Activated CD4-positive, alpha-beta memory T cell treated with anti-CD3 and anti-CD28 coated beads, Interleukin-2, amount 10 ng/mL, durations not matched to agents 7 days and 5 days (primary cell): ENCODE measurements at regions not wholly inside any gene's neighbourhood (a gene's known extent, or its start where the extent isn't known, plus 50 kb on each side); places are given as distances from the start of the nearest gene placed in this dataset.

ENCODE experiments used
- CTCF ChIA-PET: fragments of 350-600 bp; sonication (Branson Sonifier 250); formaldehyde crosslinking; loops from one replicate; lab custom pipeline; 2021; ENCODE audit warnings: antibody characterized with exemption, inconsistent platforms; lab: Charles Lee
- POLR2A ChIA-PET: fragments of 350-600 bp; sonication (Branson Sonifier 250); formaldehyde crosslinking; loops from one replicate; lab custom pipeline; 2021; ENCODE audit warnings: antibody characterized with exemption; lab: Charles Lee
- DNase-seq: peaks from one replicate; pipeline ENCODE4 v3.0.0-alpha.2; 2020
- H3K27ac Mint-ChIP-seq: one replicate; pipeline ENCODE4 v1.8.0; 2021; ENCODE audit warnings: mild to moderate bottlenecking, mixed read lengths
- H3K27me3 Mint-ChIP-seq: one replicate; pipeline ENCODE4 v1.8.0; 2021; ENCODE audit warnings: mixed read lengths
- H3K36me3 Mint-ChIP-seq: one replicate; pipeline ENCODE4 v1.8.0; 2021; ENCODE audit warnings: low read depth, mixed read lengths
- H3K4me1 Mint-ChIP-seq: one replicate; pipeline ENCODE4 v1.8.0; 2021; ENCODE audit warnings: mixed read lengths
- H3K4me3 Mint-ChIP-seq: one replicate; pipeline ENCODE4 v1.8.0; 2021; ENCODE audit warnings: mild to moderate bottlenecking, mixed read lengths
- H3K9me3 Mint-ChIP-seq: one replicate; pipeline ENCODE4 v1.8.0; 2021; ENCODE audit warnings: mixed read lengths

DNA sequence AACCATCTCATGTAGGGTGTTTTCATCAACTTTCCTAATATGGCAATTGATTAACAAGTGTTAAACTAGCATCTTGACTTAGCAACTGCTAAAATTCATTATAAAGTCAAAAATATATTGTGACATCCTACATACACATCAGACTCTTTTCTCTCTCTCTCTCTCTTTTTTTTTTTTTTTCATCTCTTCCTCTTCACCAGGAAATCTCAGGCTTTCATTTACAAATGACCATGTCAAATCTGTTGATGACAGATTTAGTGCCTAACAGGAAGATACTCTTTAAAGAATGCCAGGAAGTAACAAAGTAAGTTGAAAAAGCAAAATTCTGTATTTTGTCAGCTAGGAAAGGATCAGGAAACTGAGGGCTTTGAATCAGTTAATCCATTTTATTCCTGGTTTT, 365.5 kb downstream of the PCDH7 start:
- DNase-seq, result no peak
- CTCF ChIA-PET, result no interaction called here
- Mint-ChIP-seq H3K4me3 (no peak overlapping the region), H3K36me3 (no peaks in the 10 kb centered on the region), H3K27ac (no peak overlapping the region), H3K27me3 (no peaks in the 10 kb centered on the region), H3K4me1 (no peaks in the 10 kb centered on the region), H3K9me3 (no peaks in the 10 kb centered on the region)
- POLR2A ChIA-PET, result no interaction called here

GRCh38 chr4:31086756-31087330, 366.7 kb downstream of the PCDH7 start:
- Mint-ChIP-seq H3K27ac (no peak overlapping the region), H3K27me3 (no peaks in the 10 kb centered on the region), H3K4me1 (no peaks in the 10 kb centered on the region), H3K9me3 (no peaks in the 10 kb centered on the region), H3K4me3 (no peak overlapping the region), H3K36me3 (no peaks in the 10 kb centered on the region)
- no peak for DNase-seq
- ChIA-PET CTCF (no interaction called here), POLR2A (no interaction called here)

DNA sequence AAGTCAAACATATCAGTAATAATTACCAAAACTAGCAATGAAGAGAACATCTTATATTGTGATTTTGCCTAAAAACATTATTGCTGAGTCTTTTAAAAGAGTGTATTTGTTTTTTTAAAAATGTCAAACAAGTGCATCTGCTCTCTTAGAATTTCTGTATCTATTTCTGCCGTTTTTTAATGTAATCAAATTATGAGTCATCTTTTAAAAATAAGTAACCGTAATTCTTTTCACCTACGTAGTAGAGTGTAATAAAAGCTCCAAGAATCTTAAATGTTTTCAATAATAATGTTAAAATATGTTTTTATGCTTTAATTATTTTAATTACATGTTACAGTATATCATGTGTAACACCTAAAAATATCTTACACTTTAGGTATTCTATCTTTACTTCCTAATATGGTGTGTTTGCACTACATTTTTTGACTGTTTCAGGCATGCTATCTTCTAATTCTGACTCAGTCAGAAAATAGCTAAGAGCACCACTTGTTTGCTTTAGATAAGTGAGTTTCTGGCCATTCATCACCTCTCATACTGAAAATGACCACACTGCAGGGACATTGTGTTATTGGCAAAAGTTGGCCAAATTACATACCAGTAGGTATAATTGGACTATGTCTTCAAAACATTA, 368.5 kb downstream of the PCDH7 start:
- H3K4me1 Mint-ChIP-seq, result no peaks in the 10 kb centered on the region

DNA sequence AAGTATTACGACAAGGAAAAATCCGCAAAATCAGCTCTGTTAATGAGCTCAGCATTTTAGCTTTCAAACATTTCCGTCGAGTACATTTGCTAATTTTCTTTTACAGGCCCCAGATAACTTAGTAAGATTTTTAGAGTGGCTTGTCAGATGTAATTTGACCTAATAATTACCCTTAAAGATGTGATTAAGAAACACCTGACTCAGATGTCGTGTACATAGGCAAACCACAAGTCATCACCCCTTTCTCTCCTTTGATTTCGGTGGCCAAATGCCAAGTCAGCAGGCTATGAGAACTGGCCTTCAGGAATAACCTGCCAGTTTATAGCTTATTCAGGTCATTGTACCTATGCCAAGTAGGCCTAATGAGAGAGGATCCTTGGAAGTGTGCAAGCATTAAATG, 369.6 kb downstream of the PCDH7 start:
- DNase-seq, result no peak
- Mint-ChIP-seq H3K27ac (no peak overlapping the region), H3K9me3 (peaks cover 2% of the 10 kb centered on the region), H3K4me1 (no peaks in the 10 kb centered on the region), H3K4me3 (no peak overlapping the region), H3K27me3 (no peaks in the 10 kb centered on the region), H3K36me3 (no peaks in the 10 kb centered on the region)
- POLR2A ChIA-PET, result no interaction called here
- CTCF ChIA-PET, result no interaction called here

More for the DNA sequence above, 368.5 kb downstream of the PCDH7 start:
- no peaks in the 10 kb centered on the region for H3K36me3 Mint-ChIP-seq
- peaks cover 2% of the 10 kb centered on the region for H3K9me3 Mint-ChIP-seq
- no peak for DNase-seq
- CTCF ChIA-PET, result no interaction called here
- no peak overlapping the region for H3K27ac Mint-ChIP-seq
- POLR2A ChIA-PET, result no interaction called here
- H3K4me3 Mint-ChIP-seq, result no peak overlapping the region
- no peaks in the 10 kb centered on the region for H3K27me3 Mint-ChIP-seq

GRCh38 chr4:31094474-31094873, 374.3 kb downstream of the PCDH7 start:
- H3K36me3 Mint-ChIP-seq, result no peaks in the 10 kb centered on the region

GRCh38 chr4:31097999-31098398, 377.8 kb downstream of the PCDH7 start:
- no peak overlapping the region for H3K4me3 Mint-ChIP-seq
- no peak for DNase-seq
- H3K9me3 Mint-ChIP-seq, result peaks cover 3% of the 10 kb centered on the region

More at GRCh38 chr4:31094474-31094873, 374.3 kb downstream of the PCDH7 start:
- H3K4me3 Mint-ChIP-seq, result no peak overlapping the region
- H3K4me1 Mint-ChIP-seq, result no peaks in the 10 kb centered on the region
- peaks cover 2% of the 10 kb centered on the region for H3K9me3 Mint-ChIP-seq
- DNase-seq, result no peak
- ChIA-PET POLR2A (no interaction called here), CTCF (no interaction called here)
- H3K27me3 Mint-ChIP-seq, result no peaks in the 10 kb centered on the region
- no peak overlapping the region for H3K27ac Mint-ChIP-seq

GRCh38 chr4:31100536-31100935, 380.4 kb downstream of the PCDH7 start:
- H3K27me3 Mint-ChIP-seq, result no peaks in the 10 kb centered on the region
- H3K4me1 Mint-ChIP-seq, result no peaks in the 10 kb centered on the region
- no peak overlapping the region for H3K27ac Mint-ChIP-seq
- H3K9me3 Mint-ChIP-seq, result peaks cover 9% of the 10 kb centered on the region
- POLR2A ChIA-PET, result no interaction called here
- no peak for DNase-seq
- CTCF ChIA-PET, result no interaction called here
- no peaks in the 10 kb centered on the region for H3K36me3 Mint-ChIP-seq
- no peak overlapping the region for H3K4me3 Mint-ChIP-seq

More at GRCh38 chr4:31097999-31098398, 377.8 kb downstream of the PCDH7 start:
- H3K27me3 Mint-ChIP-seq, result no peaks in the 10 kb centered on the region
- CTCF ChIA-PET, result no interaction called here
- no peak overlapping the region for H3K27ac Mint-ChIP-seq
- POLR2A ChIA-PET, result no interaction called here
- H3K36me3 Mint-ChIP-seq, result no peaks in the 10 kb centered on the region
- H3K4me1 Mint-ChIP-seq, result no peaks in the 10 kb centered on the region

- POLR2A ChIA-PET, result no interaction called here
- Mint-ChIP-seq H3K4me1 (no peaks in the 10 kb centered on the region), H3K36me3 (no peaks in the 10 kb centered on the region), H3K4me3 (no peak overlapping the region), H3K9me3 (peaks cover 9% of the 10 kb centered on the region), H3K27me3 (no peaks in the 10 kb centered on the region), H3K27ac (no peak overlapping the region)
- CTCF ChIA-PET, result no interaction called here
- DNase-seq, result no peak
Measured at GRCh38 chr4:31104043-31104442, 383.9 kb downstream of the PCDH7 start.

GRCh38 chr4:31104577-31104976, 384.4 kb downstream of the PCDH7 start:
- Mint-ChIP-seq H3K27ac (no peak overlapping the region), H3K4me3 (no peak overlapping the region), H3K9me3 (peaks cover 9% of the 10 kb centered on the region), H3K27me3 (no peaks in the 10 kb centered on the region), H3K4me1 (no peaks in the 10 kb centered on the region), H3K36me3 (no peaks in the 10 kb centered on the region)
- POLR2A ChIA-PET, result no interaction called here
- CTCF ChIA-PET, result no interaction called here
- no peak for DNase-seq

GRCh38 chr4:31106419-31106818, 386.2 kb downstream of the PCDH7 start:
- POLR2A ChIA-PET, result no interaction called here
- no peak overlapping the region for H3K27ac Mint-ChIP-seq
- H3K4me3 Mint-ChIP-seq, result no peak overlapping the region
- H3K36me3 Mint-ChIP-seq, result no peaks in the 10 kb centered on the region
- H3K4me1 Mint-ChIP-seq, result no peaks in the 10 kb centered on the region
- CTCF ChIA-PET, result no interaction called here
- no peaks in the 10 kb centered on the region for H3K27me3 Mint-ChIP-seq
- no peak for DNase-seq
- peaks cover 6% of the 10 kb centered on the region for H3K9me3 Mint-ChIP-seq

- H3K4me3 Mint-ChIP-seq, result no peak overlapping the region
- no peaks in the 10 kb centered on the region for H3K4me1 Mint-ChIP-seq
- no peaks in the 10 kb centered on the region for H3K27me3 Mint-ChIP-seq
- no peaks in the 10 kb centered on the region for H3K36me3 Mint-ChIP-seq
- POLR2A ChIA-PET, result no interaction called here
- peaks cover 6% of the 10 kb centered on the region for H3K9me3 Mint-ChIP-seq
- CTCF ChIA-PET, result no interaction called here
- DNase-seq, result no peak
- H3K27ac Mint-ChIP-seq, result no peak overlapping the region
Measured at GRCh38 chr4:31107362-31107761, 387.2 kb downstream of the PCDH7 start.

DNA sequence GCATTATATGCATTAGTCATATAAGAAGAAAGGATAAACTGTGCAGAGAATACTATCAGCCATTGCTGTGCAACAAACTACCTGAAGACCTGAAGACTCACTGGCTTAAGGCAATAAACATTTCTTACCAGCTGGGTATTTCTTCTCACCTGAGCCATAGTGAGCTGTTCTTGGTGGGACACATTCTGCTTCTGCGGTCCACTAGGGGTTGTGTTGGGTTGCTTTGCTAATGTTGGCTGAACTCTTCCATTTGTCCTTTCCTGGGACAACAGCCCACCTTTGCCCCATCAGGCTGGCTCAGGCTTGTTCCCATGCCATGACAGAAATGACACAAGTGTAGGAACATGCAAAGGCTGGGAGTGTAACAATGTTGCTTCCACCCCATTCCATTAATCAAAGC, 388.6 kb downstream of the PCDH7 start:
- H3K36me3 Mint-ChIP-seq, result no peaks in the 10 kb centered on the region
- no peak overlapping the region for H3K27ac Mint-ChIP-seq
- ChIA-PET CTCF (no interaction called here), POLR2A (no interaction called here)
- no peaks in the 10 kb centered on the region for H3K27me3 Mint-ChIP-seq
- peaks cover 6% of the 10 kb centered on the region for H3K9me3 Mint-ChIP-seq
- no peaks in the 10 kb centered on the region for H3K4me1 Mint-ChIP-seq
- no peak for DNase-seq
- no peak overlapping the region for H3K4me3 Mint-ChIP-seq

DNA sequence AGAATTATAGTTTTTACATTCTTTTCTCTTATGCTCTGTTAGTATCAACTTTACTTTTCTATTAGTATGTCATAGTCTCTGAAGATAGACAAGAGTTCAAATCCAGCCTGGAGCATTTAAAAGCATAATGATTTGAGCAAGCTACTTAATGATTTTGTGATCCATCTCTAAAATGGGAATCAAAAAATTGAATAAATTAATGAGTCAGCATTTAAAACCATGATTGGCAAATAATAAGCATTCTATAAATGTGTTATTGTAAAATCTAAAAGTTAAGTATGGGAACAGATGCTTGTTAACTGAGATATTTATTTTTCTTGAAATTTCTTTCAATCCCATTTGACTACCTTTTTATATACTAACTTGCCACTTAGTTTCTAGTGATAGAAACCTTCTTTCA, 391.6 kb downstream of the PCDH7 start:
- no peak overlapping the region for H3K4me3 Mint-ChIP-seq
- H3K27ac Mint-ChIP-seq, result no peak overlapping the region
- ChIA-PET CTCF (no interaction called here), POLR2A (no interaction called here)
- no peaks in the 10 kb centered on the region for H3K4me1 Mint-ChIP-seq
- DNase-seq, result no peak
- H3K9me3 Mint-ChIP-seq, result no peaks in the 10 kb centered on the region
- H3K27me3 Mint-ChIP-seq, result no peaks in the 10 kb centered on the region
- no peaks in the 10 kb centered on the region for H3K36me3 Mint-ChIP-seq

DNA sequence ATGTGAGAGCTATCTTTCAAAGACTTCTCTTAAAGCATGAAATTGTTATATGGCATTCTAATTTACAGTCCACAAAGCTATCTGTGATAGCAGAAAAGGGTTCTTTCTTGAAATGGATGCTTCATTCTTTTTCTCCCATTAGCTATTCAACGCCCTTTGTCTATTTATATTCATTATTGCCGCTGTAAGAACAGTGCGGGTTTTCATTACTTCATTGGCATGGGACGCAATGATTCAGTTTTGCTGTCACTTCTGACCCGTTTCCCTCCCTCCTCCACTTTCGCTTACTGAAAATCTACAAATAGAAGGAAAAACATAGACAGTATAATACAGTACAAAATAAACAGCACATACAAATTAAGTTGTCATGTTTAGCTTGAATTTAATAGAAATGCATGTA, 394.6 kb downstream of the PCDH7 start:
- POLR2A ChIA-PET, result no interaction called here
- no peak overlapping the region for H3K27ac Mint-ChIP-seq

More for the DNA sequence above, 394.6 kb downstream of the PCDH7 start:
- H3K4me3 Mint-ChIP-seq, result no peak overlapping the region
- peaks cover 3% of the 10 kb centered on the region for H3K9me3 Mint-ChIP-seq
- no peaks in the 10 kb centered on the region for H3K4me1 Mint-ChIP-seq
- H3K36me3 Mint-ChIP-seq, result no peaks in the 10 kb centered on the region
- H3K27me3 Mint-ChIP-seq, result no peaks in the 10 kb centered on the region
- CTCF ChIA-PET, result no interaction called here
- DNase-seq, result no peak
